Kasumi-1 (cell line): ENCODE measurements at regions not wholly inside any gene's neighbourhood (a gene's known extent, or its start where the extent isn't known, plus 50 kb on each side); places are given as distances from the start of the nearest gene placed in this dataset.

ENCODE experiments used
- DNase-seq, 2 experiments: peaks; one replicate each; lab custom pipeline; 2025; lab: John Stamatoyannopoulos, UW

GRCh38 chr18:77857678-77858655, 608.3 kb downstream of the GALR1 start:
- no peak for DNase-seq

GRCh38 chr18:77859634-77860033, 610.0 kb downstream of the GALR1 start:
- no peak for DNase-seq

DNA sequence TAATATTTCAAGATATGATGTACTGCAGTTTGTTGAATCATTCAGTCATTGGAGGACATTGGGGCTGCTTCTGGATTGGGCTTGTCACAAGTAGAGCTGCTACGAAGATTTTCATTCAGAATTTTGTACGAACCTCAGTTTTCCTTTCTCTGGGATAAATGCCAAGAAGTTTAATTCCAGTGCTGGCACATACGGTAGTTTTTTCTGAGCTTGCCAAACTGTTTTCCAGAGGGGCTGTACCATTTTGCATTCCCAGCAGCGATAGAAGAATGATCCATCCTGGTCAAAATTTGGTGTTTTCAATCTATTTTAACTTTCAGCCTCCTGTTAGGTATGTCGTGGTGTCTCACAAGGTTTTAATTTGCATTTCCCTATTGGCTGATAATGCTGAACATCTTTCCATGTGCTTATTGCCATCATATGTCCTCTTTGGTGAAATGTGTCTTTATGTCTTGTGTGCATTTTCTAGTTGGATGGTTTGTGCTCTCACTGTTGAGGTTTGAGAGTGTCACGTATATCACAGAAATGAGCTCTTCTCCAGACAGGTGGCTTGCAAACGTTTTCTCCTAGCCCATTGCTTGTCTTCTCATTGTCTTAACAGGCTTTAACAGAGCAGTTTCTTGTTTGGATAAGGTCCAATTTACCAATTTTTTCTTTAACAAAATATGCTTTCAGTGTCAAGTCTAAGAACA, 612.6 kb downstream of the GALR1 start:
- DNase-seq: no peak

- DNase-seq: no peak
Observed at GRCh38 chr18:77865853-77866252, 616.2 kb downstream of the GALR1 start.

DNA sequence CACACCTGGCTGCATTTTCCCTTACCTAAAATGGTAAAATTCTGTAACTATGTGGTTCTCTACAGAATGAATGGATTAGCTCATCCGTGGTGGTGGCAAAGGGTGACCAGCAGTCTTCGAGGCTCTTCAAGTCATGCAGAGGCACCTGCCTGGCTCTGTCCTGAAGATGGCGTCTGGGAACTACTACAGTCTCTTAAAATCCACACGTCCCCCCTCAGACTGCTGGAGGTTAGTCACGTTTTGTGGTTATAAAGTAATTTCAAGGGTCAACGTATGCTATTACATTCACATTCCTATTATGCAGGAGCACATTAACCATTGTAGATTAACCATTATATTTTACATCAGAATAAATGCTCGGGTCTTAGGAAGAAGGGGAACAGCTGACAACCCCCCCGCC, 616.7 kb downstream of the GALR1 start:
- no peak for DNase-seq

GRCh38 chr18:77870199-77870598, 620.6 kb downstream of the GALR1 start:
- DNase-seq: no peak

GRCh38 chr18:77870894-77871293, 621.2 kb downstream of the GALR1 start:
- DNase-seq: no peak

DNA sequence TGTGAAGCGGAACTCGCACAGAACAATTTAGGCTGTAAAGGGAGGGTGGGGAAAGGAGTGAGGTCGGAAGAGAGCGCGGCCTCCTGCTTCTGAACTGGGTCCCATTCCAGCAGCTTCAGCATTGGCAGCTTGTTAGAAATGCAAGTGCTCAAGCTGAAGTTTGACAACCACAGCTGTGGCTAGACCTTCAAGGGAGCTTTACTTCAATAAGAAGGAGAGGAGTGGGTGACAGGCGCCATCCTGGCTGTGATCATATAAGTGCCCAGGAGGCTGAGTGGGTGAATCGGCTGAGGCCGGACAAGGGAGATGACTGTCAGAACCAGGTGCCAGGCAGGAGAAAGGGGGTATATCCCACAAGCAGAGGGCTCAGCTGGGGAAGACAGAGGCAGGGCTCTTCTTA, 622.5 kb downstream of the GALR1 start:
- DNase-seq: no peak

- DNase-seq: no peak
Observed at GRCh38 chr18:77876319-77876865, 626.7 kb downstream of the GALR1 start.

DNA sequence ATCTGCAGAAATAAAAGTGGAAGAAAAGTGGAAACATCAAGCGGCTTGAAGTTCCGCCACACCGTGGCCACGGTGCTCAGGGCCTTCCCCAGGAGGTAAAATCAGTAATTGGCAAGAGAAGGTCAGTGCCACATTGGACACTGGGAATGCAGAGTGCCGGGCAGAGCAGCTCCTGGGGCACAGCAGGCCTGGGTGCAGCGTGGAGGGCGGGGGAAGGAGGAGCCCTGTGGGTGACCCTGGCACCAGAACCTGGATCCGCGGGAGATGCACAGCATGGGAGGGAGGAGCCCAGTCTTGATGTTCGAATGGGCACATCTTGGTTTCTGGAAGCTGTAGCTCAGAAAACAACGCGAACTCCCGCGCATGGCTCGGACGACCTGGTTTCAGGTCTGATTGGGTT, 630.2 kb downstream of the GALR1 start:
- DNase-seq: no peak

GRCh38 chr18:77884454-77884853, 634.8 kb downstream of the GALR1 start:
- DNase-seq: no peak

GRCh38 chr18:77894060-77894459, 644.4 kb downstream of the GALR1 start:
- no peak for DNase-seq

DNA sequence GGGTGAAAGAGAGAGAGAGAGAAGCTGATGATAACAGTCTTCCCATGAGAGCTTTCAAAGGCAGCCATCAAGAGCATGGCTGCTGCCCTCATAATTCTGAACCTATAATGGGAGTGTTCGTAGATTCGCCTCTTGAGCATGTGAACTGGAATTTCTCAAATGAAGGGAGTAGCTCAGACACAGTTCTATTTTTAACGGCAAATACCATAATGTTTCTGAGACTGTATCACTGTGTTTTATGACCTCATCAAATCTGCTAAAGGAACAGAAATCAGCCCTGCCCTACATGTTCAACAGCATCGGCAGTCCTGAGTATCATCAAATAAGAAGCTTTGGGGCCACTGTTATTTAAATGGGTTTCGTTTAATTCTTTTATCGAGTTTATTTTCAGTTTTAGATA, 645.6 kb downstream of the GALR1 start:
- DNase-seq: no peak

GRCh38 chr18:77896586-77897252, 647.1 kb downstream of the GALR1 start:
- DNase-seq: no peak

- DNase-seq: no peak
Observed at GRCh38 chr18:77897606-77898005, 648.0 kb downstream of the GALR1 start.

DNA sequence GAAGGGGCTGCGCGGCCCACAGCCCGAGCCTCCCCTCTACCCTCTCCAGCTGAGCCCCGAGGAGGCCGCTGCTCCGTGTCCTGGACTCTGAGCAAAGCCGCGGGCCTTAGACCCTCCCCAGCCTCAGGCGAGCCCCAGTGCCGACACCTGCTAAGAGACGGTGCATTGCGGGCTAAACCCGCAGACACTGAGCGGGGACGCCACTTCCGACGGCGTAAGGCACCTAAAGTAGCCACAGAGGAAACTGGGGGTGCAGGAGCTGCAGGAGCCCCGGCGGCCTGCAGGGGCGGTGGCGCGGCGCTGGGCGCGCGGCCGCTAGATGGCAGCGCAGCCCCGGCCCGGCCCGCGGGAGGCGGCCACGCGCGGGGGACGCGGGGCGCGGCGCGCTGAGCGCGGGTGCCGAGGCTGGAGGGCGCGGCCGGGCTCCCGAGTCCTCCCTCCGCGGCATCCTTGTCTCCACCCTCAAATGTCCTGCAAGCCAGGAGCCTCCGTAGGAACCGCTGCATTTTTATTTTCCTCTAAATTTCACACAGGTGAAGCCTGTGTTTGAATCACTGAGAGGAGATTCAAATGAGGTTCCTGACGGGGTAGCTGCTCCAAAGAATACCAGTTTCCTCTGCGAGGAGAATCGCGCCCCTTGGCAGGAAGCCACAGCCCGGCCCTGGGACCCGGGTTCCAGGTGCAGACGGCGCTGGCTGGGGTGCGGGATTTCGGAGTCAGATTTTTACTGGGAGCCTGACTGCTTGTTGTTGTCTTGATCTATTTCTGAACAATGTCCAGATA, 650.5 kb downstream of the GALR1 start:
- DNase-seq: peak; percentile 57 to 60

DNA sequence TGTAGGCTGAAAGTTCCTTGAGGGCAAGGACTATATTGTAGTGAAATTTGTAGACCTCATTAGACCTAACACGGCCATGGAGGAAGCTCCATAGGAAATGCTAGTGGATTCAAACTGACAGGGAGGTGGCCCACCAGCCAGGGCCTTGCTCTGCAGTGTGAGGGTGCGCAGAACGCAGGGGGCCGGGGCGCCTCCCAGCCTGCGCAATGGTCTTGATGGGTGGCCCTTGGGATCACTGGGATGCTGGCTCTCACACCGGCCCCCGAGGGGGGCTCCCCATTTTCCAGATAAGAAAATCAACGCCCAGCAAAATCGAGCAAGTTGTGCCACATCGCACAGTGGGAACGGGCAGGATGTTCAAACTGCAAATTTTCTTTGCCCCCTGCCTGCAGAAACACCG, 655.4 kb downstream of the GALR1 start:
- DNase-seq: no peak

DNA sequence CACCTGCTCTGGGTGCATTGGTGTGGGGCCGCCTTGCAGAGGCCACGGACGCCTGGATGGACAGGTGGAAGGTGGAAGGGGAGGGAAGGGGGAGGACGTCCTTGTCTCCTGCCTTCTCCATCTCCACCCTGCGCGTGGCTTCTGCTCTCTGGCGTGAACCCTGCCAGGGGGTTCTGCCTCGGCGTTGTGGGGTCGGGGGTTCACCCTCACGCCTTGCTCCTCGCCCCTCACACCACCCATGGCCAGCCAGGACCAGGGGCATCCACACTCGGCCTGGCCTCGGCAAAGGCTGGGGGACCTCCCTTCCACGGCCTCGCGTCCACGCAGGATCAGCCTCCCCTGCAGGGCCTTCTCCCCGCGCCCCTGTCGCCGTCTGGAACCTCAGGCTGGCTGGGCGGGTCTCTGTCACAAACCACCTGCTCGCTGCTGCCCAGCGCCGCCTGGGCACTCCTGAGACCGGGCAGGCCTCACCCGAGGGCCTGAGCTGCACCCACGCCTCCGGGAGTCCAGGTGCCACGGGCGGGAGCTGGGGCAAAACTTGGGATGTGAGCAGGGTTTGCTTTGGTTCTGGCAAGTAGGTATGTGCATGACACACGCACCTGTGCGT, 655.9 kb downstream of the GALR1 start:
- DNase-seq: no peak

GRCh38 chr18:77906103-77906892, 656.6 kb downstream of the GALR1 start:
- DNase-seq: no peak

DNA sequence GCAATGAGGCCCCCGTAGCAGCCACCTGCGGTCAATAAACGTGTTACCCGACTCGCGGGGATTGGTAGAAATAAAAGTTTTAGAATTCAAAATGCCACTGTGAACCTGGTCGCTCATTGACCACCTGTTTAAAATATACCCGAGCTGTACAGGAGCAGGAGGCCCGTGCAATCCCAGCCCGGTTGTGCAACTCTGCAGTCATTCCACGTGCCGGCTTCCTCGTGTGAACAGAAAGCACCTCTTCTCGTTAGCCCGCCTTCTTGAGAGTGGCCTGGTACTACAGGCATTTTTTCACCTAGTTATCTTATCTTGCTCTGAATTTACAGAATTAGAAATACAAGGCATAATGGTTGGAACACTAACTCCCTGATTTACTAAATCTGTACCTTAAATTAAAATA, 660.7 kb downstream of the GALR1 start:
- no peak for DNase-seq
